Fibroblast of lung (primary cell): ENCODE measurements at regions not wholly inside any gene's neighbourhood (a gene's known extent, or its start where the extent isn't known, plus 50 kb on each side); places are given as distances from the start of the nearest gene placed in this dataset.

ENCODE experiments used
- DNase-seq, 2 donors: peaks; one replicate each; pipeline versions ENCODE4 v3.0.0 to v3.0.0-alpha.2; 2010; ENCODE audit warnings: low read depth in 2 of 2
- H2AFZ ChIP-seq: 2 replicates; pipeline ENCODE4 v1.5.1; 2012; ENCODE audit warnings: low read length, control low read depth, inconsistent platforms
- H3K27ac ChIP-seq: 2 replicates; pipeline ENCODE4 v1.5.1; 2011; ENCODE audit warnings: low read length, control low read depth; ENCODE audit not compliant: insufficient read depth
- H3K27me3 ChIP-seq: 2 replicates; pipeline ENCODE4 v1.5.1; 2011; ENCODE audit warnings: mild to moderate bottlenecking, low read length; ENCODE audit not compliant: control insufficient read depth, insufficient read depth
- H3K36me3 ChIP-seq: 2 replicates; pipeline ENCODE4 v1.5.1; 2011; ENCODE audit warnings: low read length; ENCODE audit not compliant: control insufficient read depth, insufficient read depth
- H3K4me1 ChIP-seq: 2 replicates; pipeline ENCODE4 v1.5.1; 2011; ENCODE audit warnings: low read length; ENCODE audit not compliant: control insufficient read depth, insufficient read depth; ENCODE audit errors: extremely low read depth
- H3K4me2 ChIP-seq: 2 replicates; pipeline ENCODE4 v1.5.1; 2011; ENCODE audit warnings: low read length, control low read depth; ENCODE audit not compliant: insufficient read depth; ENCODE audit errors: extremely low read depth
- H3K4me3 ChIP-seq, 4 experiments: fragments of 200-600 bp in 1 of 4; sonication (generic) in 1 of 4; replicated peaks in 1 of 4; 2 replicates each; pipeline ENCODE4 v1.5.1; 2011 to 2016; ENCODE audit warnings: low read length in 4 of 4, low read depth in 3 of 4, mild to moderate bottlenecking in 3 of 4, control low read depth in 2 of 4, inconsistent platforms in 1 of 4, mixed read lengths in 1 of 4; ENCODE audit not compliant: insufficient read depth in 1 of 4; ENCODE audit errors: control extremely low read depth in 1 of 4
- H3K79me2 ChIP-seq: 2 replicates; pipeline ENCODE4 v1.5.1; 2012; ENCODE audit warnings: mild to moderate bottlenecking, low read length, inconsistent platforms; ENCODE audit not compliant: control insufficient read depth, insufficient read depth
- H3K9ac ChIP-seq: 2 replicates; pipeline ENCODE4 v1.5.1; 2011; ENCODE audit warnings: mild to moderate bottlenecking, low read length, control low read depth; ENCODE audit not compliant: insufficient read depth
- H3K9me3 ChIP-seq: 2 replicates; pipeline ENCODE4 v1.5.1; 2012; ENCODE audit warnings: low read depth, low read length; ENCODE audit not compliant: control insufficient read depth, insufficient read depth
- H4K20me1 ChIP-seq: 2 replicates; pipeline ENCODE4 v1.5.1; 2011; ENCODE audit warnings: low read length; ENCODE audit not compliant: control insufficient read depth, insufficient read depth; ENCODE audit errors: extremely low read depth
- EZH2 ChIP-seq: IDR thresholded peaks from 2 replicates; pipeline ENCODE4 v1.5.1; 2012; ENCODE audit warnings: low read length, control low read depth, mild to moderate bottlenecking; ENCODE audit errors: missing control alignments
- TF ChIP-seq, protein P1 (sequence below), 2 donors: IDR thresholded peaks in 1 of 2; conservative IDR thresholded peaks in 1 of 2; 1 replicate in 1 of 2; 2 replicates in 1 of 2; pipeline ENCODE4 v1.5.1; 2011 to 2012; ENCODE audit warnings: low read length in 2 of 2, control low read depth in 1 of 2, inconsistent platforms in 1 of 2, low read depth in 1 of 2, mild to moderate bottlenecking in 1 of 2

DNA sequence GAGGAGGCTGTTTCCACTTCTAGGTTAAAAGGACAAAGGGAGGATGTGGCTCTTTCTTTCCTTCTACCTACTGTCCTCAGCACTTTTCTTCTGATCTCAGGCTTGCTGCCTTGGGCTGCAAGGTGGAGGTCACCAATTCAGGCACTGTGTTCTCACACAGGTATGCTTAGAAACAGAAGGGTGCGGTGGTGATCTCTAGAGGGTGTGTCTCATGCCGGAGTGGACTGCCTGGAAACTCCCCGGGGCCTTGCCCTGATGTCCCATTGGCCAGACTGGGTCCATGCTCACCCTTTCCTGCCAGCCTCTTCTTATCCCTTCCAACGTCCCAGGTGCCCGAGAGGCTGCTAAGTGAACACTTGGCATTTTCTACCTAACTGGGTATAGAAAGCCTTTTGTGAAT, 1197.6 kb downstream of the AACS start:
- Histone ChIP-seq H3K9ac (no peak overlapping the region), H3K27ac (no peak overlapping the region), H3K4me2 (no peak overlapping the region), H3K9me3 (no peaks in the 10 kb centered on the region), H3K4me3 (no peak overlapping the region), H3K27me3 (no peaks in the 10 kb centered on the region), H3K36me3 (no peaks in the 10 kb centered on the region), H4K20me1 (no peaks in the 10 kb centered on the region), H3K79me2 (no peaks in the 10 kb centered on the region), H2AFZ (no peak overlapping the region), H3K4me1 (no peaks in the 10 kb centered on the region)
- no peak for TF ChIP-seq EZH2
- TF ChIP-seq, protein P1, sequence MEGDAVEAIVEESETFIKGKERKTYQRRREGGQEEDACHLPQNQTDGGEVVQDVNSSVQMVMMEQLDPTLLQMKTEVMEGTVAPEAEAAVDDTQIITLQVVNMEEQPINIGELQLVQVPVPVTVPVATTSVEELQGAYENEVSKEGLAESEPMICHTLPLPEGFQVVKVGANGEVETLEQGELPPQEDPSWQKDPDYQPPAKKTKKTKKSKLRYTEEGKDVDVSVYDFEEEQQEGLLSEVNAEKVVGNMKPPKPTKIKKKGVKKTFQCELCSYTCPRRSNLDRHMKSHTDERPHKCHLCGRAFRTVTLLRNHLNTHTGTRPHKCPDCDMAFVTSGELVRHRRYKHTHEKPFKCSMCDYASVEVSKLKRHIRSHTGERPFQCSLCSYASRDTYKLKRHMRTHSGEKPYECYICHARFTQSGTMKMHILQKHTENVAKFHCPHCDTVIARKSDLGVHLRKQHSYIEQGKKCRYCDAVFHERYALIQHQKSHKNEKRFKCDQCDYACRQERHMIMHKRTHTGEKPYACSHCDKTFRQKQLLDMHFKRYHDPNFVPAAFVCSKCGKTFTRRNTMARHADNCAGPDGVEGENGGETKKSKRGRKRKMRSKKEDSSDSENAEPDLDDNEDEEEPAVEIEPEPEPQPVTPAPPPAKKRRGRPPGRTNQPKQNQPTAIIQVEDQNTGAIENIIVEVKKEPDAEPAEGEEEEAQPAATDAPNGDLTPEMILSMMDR (conservative IDR thresholded peaks at IDR 0.05 in 1 of 2, IDR thresholded peaks at IDR 0.05 in 1 of 2; ENCODE audit: low read depth in 1 of 2, low read length in 2 of 2): no peak
- no peak for DNase-seq

DNA sequence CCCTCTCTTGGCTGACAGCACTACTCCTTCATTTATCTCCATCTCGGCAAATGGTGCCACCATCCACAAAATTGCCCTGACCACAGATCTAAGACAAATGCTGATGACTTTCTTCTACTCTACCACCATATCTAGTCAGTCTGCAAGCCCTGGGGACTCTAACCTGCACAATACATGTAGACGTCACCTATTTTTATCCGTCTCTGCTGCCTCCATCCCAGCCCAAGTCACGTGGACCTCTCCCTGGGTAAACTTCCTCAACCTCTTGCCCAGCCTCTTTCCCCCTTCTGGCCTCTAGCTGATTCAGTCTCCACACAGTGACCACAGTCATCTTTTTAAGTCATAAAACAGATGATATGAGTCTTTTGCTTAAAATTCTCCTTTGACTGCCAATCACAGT, 1203.0 kb downstream of the AACS start:
- H4K20me1 ChIP-seq: no peaks in the 10 kb centered on the region
- no peak overlapping the region for H2AFZ ChIP-seq
- H3K9me3 ChIP-seq: no peaks in the 10 kb centered on the region
- no peak overlapping the region for H3K27ac ChIP-seq
- H3K36me3 ChIP-seq: no peaks in the 10 kb centered on the region
- no peak overlapping the region for H3K4me3 ChIP-seq
- no peak for TF ChIP-seq EZH2
- TF ChIP-seq, protein P1 (conservative IDR thresholded peaks at IDR 0.05 in 1 of 2, IDR thresholded peaks at IDR 0.05 in 1 of 2; ENCODE audit: low read depth in 1 of 2, low read length in 2 of 2): no peak
- no peak overlapping the region for H3K4me2 ChIP-seq
- H3K27me3 ChIP-seq: no peaks in the 10 kb centered on the region
- no peaks in the 10 kb centered on the region for H3K79me2 ChIP-seq
- H3K4me1 ChIP-seq: no peaks in the 10 kb centered on the region
- no peak for DNase-seq
- H3K9ac ChIP-seq: no peak overlapping the region

DNA sequence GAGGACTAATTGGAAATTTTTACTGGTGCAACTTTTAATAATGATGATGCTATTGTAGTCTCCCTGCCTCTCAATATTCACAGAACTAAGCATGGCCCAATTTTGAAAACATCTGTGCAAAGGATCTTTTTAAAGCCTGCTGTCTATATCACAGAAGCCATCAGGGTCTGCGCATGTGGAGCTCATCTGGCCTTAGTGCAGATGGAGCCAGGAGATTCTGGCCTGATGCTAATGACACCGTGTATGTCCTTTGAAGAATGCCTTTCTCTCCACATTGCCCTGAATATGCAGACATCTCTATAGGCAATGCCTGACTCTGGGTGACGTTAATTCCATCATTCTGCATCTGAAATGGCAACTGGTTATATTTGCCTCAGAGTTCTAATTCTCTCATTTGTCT, 1205.9 kb downstream of the AACS start:
- DNase-seq: no peak
- H3K4me2 ChIP-seq: no peak overlapping the region
- H3K4me3 ChIP-seq: no peak overlapping the region
- H3K27me3 ChIP-seq: no peaks in the 10 kb centered on the region
- TF ChIP-seq, protein P1 (conservative IDR thresholded peaks at IDR 0.05 in 1 of 2, IDR thresholded peaks at IDR 0.05 in 1 of 2; ENCODE audit: low read depth in 1 of 2, low read length in 2 of 2): no peak
- TF ChIP-seq EZH2: no peak
- H3K9me3 ChIP-seq: no peaks in the 10 kb centered on the region
- no peaks in the 10 kb centered on the region for H3K79me2 ChIP-seq
- H3K36me3 ChIP-seq: no peaks in the 10 kb centered on the region
- H3K27ac ChIP-seq: no peak overlapping the region
- H2AFZ ChIP-seq: no peak overlapping the region
- H3K4me1 ChIP-seq: no peaks in the 10 kb centered on the region
- H4K20me1 ChIP-seq: no peaks in the 10 kb centered on the region
- H3K9ac ChIP-seq: no peak overlapping the region
